WTC11 (cell line): ENCODE measurements at regions not wholly inside any gene's neighbourhood (a gene's known extent, or its start where the extent isn't known, plus 50 kb on each side); places are given as distances from the start of the nearest gene placed in this dataset.

Experiments used
- ATAC-seq: fragments of 200-7000 bp; cut with Tn5 transposase; 2 replicates; pipeline ENCODE4 v1.10.0; 2021; ENCODE audit warnings: mild to moderate bottlenecking, moderate library complexity
- CTCF ChIA-PET: fragments of 300-600 bp; sonication (Branson Sonifier 250); formaldehyde crosslinking; loops from one replicate; lab custom pipeline; 2021; ENCODE audit warnings: antibody characterized with exemption; lab: Charles Lee
- POLR2A ChIA-PET: fragments of 350-600 bp; sonication (Branson Sonifier 250); formaldehyde crosslinking; loops from one replicate; lab custom pipeline; 2021; ENCODE audit warnings: antibody characterized with exemption; lab: Charles Lee
- DNase-seq: peaks from one replicate; pipeline ENCODE4 v3.0.0; 2021; ENCODE audit warnings: low spot score
- H3K27ac Mint-ChIP-seq: 2 replicates; pipeline ENCODE4 v1.8.0; 2021; ENCODE audit warnings: mixed read lengths
- H3K27me3 Mint-ChIP-seq: 2 replicates; pipeline ENCODE4 v1.8.0; 2021; ENCODE audit warnings: low read depth, mild to moderate bottlenecking, moderate library complexity, mixed read lengths
- H3K36me3 Mint-ChIP-seq: 2 replicates; pipeline ENCODE4 v1.8.0; 2021; ENCODE audit warnings: mixed read lengths
- H3K4me1 Mint-ChIP-seq: 2 replicates; pipeline ENCODE4 v1.8.0; 2022; ENCODE audit warnings: mixed read lengths
- H3K4me3 Mint-ChIP-seq: 2 replicates; pipeline ENCODE4 v1.8.0; 2021; ENCODE audit warnings: mild to moderate bottlenecking, moderate library complexity, mixed read lengths
- H3K9me3 Mint-ChIP-seq: 2 replicates; pipeline ENCODE4 v1.8.0; 2021; ENCODE audit warnings: mixed read lengths
- ARID4B ChIP-seq: sonication (generic); formaldehyde crosslinking; IDR thresholded peaks from 2 replicates; pipeline ENCODE4 v1.8.0; 2023; ENCODE audit warnings: missing genetic modification reagents, mild to moderate bottlenecking, borderline replicate concordance
- CDX4 ChIP-seq: fragments of 250-450 bp; sonication (Bioruptor Pico); IDR thresholded peaks from 2 replicates; pipeline ENCODE4 v1.9.0; 2021; ENCODE audit warnings: moderate library complexity, mild to moderate bottlenecking, inconsistent platforms, borderline replicate concordance
- ELF4 ChIP-seq: sonication (generic); formaldehyde crosslinking; IDR thresholded peaks from 2 replicates; pipeline ENCODE4 v1.8.1; 2022; ENCODE audit warnings: low read depth, mild to moderate bottlenecking, moderate library complexity, missing genetic modification reagents
- FOXP4 ChIP-seq: sonication (generic); formaldehyde crosslinking; IDR thresholded peaks from 2 replicates; pipeline ENCODE4 v1.8.0; 2022; ENCODE audit warnings: mild to moderate bottlenecking, missing genetic modification reagents
- GABPB1 ChIP-seq: sonication (generic); formaldehyde crosslinking; IDR thresholded peaks from 2 replicates; pipeline ENCODE4 v1.8.1; 2023; ENCODE audit warnings: mild to moderate bottlenecking, missing genetic modification reagents
- GTF2I ChIP-seq: fragments of 250-450 bp; sonication (Bioruptor Pico); conservative IDR thresholded peaks from 2 replicates; pipeline ENCODE4 v1.4.0; 2021; ENCODE audit warnings: mild to moderate bottlenecking
- HMGA2 ChIP-seq: fragments of 250-450 bp; sonication (Bioruptor Pico); IDR thresholded peaks from 2 replicates; pipeline ENCODE4 v1.4.0; 2021; ENCODE audit warnings: mild to moderate bottlenecking, moderate library complexity
- JAZF1 ChIP-seq: fragments of 250-450 bp; sonication (Bioruptor Pico); IDR thresholded peaks from 2 replicates; pipeline ENCODE4 v1.9.0; 2021; ENCODE audit warnings: moderate library complexity, mild to moderate bottlenecking, inconsistent platforms
- OVOL2 ChIP-seq: fragments of 250-450 bp; sonication (Bioruptor Pico); IDR thresholded peaks from 2 replicates; pipeline ENCODE4 v1.9.0; 2021; ENCODE audit warnings: mild to moderate bottlenecking, borderline replicate concordance
- SMAD3 ChIP-seq: sonication (generic); formaldehyde crosslinking; IDR thresholded peaks from 2 replicates; pipeline ENCODE4 v1.8.0; 2022; ENCODE audit warnings: missing genetic modification reagents, mild to moderate bottlenecking, borderline replicate concordance
- ZNF138 ChIP-seq: sonication (generic); formaldehyde crosslinking; conservative IDR thresholded peaks from 2 replicates; pipeline ENCODE4 v1.8.1; 2022; ENCODE audit warnings: mild to moderate bottlenecking, moderate library complexity, missing genetic modification reagents
- ZNF396 ChIP-seq: fragments of 250-450 bp; sonication (Bioruptor Pico); IDR thresholded peaks from 2 replicates; pipeline ENCODE4 v1.8.0; 2021; ENCODE audit warnings: mild to moderate bottlenecking, moderate library complexity, borderline replicate concordance
- ZNF416 ChIP-seq: fragments of 250-450 bp; sonication (Bioruptor Pico); IDR thresholded peaks from 2 replicates; pipeline ENCODE4 v1.9.0; 2021; ENCODE audit warnings: mild to moderate bottlenecking, inconsistent platforms
- TF ChIP-seq, protein P1 (sequence below): sonication (generic); formaldehyde crosslinking; IDR thresholded peaks from 2 replicates; pipeline ENCODE4 v1.8.1; 2023; ENCODE audit warnings: mild to moderate bottlenecking, missing genetic modification reagents
- TF ChIP-seq, protein P2 (sequence below): sonication (generic); formaldehyde crosslinking; IDR thresholded peaks from 2 replicates; pipeline ENCODE4 v1.8.1; 2023; ENCODE audit warnings: mild to moderate bottlenecking, missing genetic modification reagents, borderline replicate concordance

- TF ChIP-seq ARID4B (CRISPR knock-in tag): no peak
- TF ChIP-seq OVOL2: no peak
- TF ChIP-seq JAZF1 (CRISPR knock-in tag): no peak
- no peak for TF ChIP-seq HMGA2 (CRISPR knock-in tag)
- no peak for TF ChIP-seq ZNF396 (CRISPR knock-in tag)
- no peak for TF ChIP-seq SMAD3 (CRISPR knock-in tag)
- TF ChIP-seq ZNF416 (CRISPR knock-in tag): no peak
These were observed 287.8 kb downstream of the GAS1 start (continued) for GRCh38 chr9:86659413-86660046.

DNA sequence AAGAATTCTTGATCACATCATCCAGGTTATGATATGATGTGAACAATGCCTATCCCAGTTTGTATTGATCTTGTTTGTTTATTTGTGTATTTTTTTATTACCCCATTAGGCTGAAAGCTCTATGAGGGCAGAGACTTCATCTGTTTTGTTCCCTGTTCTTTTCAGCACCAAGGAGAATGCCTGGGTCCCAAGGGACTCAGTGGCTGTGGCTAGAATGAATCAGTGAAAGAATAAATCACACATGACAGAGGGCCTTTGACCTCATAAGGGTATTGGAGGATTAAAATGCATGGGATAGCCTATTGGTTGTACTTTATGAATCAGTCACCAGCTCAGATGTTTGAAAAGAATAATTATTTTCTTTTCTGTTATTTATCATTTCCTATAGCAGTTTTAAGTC lies 292.2 kb downstream of the GAS1 start:
- Mint-ChIP-seq H3K4me1 (no peaks in the 10 kb centered on the region), H3K27me3 (no peaks in the 10 kb centered on the region), H3K36me3 (no peaks in the 10 kb centered on the region), H3K9me3 (peaks cover 8% of the 10 kb centered on the region; the same call in 1 of the 2 replicates), H3K27ac (no peak overlapping the region)
- ATAC-seq: no peak
- ChIA-PET CTCF (no interaction called here), POLR2A (no interaction called here)
- no peak for TF ChIP-seq GABPB1 (CRISPR knock-in tag)
- TF ChIP-seq, all 79 proteins: peak for 0
- no peak overlapping the region for H3K4me3 Mint-ChIP-seq
- no peak for DNase-seq

- POLR2A ChIA-PET: no interaction called here
- TF ChIP-seq, protein P1, sequence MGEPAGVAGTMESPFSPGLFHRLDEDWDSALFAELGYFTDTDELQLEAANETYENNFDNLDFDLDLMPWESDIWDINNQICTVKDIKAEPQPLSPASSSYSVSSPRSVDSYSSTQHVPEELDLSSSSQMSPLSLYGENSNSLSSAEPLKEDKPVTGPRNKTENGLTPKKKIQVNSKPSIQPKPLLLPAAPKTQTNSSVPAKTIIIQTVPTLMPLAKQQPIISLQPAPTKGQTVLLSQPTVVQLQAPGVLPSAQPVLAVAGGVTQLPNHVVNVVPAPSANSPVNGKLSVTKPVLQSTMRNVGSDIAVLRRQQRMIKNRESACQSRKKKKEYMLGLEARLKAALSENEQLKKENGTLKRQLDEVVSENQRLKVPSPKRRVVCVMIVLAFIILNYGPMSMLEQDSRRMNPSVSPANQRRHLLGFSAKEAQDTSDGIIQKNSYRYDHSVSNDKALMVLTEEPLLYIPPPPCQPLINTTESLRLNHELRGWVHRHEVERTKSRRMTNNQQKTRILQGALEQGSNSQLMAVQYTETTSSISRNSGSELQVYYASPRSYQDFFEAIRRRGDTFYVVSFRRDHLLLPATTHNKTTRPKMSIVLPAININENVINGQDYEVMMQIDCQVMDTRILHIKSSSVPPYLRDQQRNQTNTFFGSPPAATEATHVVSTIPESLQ (CRISPR knock-in tag): no peak
- TF ChIP-seq, protein P2, sequence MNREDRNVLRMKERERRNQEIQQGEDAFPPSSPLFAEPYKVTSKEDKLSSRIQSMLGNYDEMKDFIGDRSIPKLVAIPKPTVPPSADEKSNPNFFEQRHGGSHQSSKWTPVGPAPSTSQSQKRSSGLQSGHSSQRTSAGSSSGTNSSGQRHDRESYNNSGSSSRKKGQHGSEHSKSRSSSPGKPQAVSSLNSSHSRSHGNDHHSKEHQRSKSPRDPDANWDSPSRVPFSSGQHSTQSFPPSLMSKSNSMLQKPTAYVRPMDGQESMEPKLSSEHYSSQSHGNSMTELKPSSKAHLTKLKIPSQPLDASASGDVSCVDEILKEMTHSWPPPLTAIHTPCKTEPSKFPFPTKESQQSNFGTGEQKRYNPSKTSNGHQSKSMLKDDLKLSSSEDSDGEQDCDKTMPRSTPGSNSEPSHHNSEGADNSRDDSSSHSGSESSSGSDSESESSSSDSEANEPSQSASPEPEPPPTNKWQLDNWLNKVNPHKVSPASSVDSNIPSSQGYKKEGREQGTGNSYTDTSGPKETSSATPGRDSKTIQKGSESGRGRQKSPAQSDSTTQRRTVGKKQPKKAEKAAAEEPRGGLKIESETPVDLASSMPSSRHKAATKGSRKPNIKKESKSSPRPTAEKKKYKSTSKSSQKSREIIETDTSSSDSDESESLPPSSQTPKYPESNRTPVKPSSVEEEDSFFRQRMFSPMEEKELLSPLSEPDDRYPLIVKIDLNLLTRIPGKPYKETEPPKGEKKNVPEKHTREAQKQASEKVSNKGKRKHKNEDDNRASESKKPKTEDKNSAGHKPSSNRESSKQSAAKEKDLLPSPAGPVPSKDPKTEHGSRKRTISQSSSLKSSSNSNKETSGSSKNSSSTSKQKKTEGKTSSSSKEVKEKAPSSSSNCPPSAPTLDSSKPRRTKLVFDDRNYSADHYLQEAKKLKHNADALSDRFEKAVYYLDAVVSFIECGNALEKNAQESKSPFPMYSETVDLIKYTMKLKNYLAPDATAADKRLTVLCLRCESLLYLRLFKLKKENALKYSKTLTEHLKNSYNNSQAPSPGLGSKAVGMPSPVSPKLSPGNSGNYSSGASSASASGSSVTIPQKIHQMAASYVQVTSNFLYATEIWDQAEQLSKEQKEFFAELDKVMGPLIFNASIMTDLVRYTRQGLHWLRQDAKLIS (CRISPR knock-in tag): no peak
- no peak for TF ChIP-seq SMAD3 (CRISPR knock-in tag)
- TF ChIP-seq ZNF138: no peak
- no peak for TF ChIP-seq CDX4 (CRISPR knock-in tag)
- no peak for TF ChIP-seq FOXP4 (CRISPR knock-in tag)
- TF ChIP-seq GTF2I (CRISPR knock-in tag): no peak
- TF ChIP-seq ELF4 (CRISPR knock-in tag): no peak
- no peak for TF ChIP-seq ARID4B (CRISPR knock-in tag)
These were observed 293.8 kb downstream of the GAS1 start for GRCh38 chr9:86653466-86653865.

More at GRCh38 chr9:86653466-86653865, 293.8 kb downstream of the GAS1 start:
- Mint-ChIP-seq H3K4me1 (no peaks in the 10 kb centered on the region), H3K27ac (no peak overlapping the region), H3K27me3 (no peaks in the 10 kb centered on the region), H3K9me3 (peaks cover 8% of the 10 kb centered on the region; the same call in 1 of the 2 replicates), H3K4me3 (no peak overlapping the region), H3K36me3 (no peaks in the 10 kb centered on the region)
- CTCF ChIA-PET: no interaction called here
- no peak for ATAC-seq
- no peak for DNase-seq
